H1 (cell line): ENCODE measurements at regions not wholly inside any gene's neighbourhood (a gene's known extent, or its start where the extent isn't known, plus 50 kb on each side); places are given as distances from the start of the nearest gene placed in this dataset.

ENCODE experiments used
- HDAC2 ChIP-seq, 2 experiments: fragments of 300-600 bp in 1 of 2; sonication (generic) in 1 of 2; IDR thresholded peaks; 2 replicates each; pipeline ENCODE4 v1.6.1; 2011 to 2012; ENCODE audit warnings: low read depth in 2 of 2, low read length in 2 of 2, mild to moderate bottlenecking in 2 of 2, moderate library complexity in 2 of 2, borderline replicate concordance in 1 of 2, inconsistent platforms in 1 of 2
- TF ChIP-seq, protein P1 (sequence below): IDR thresholded peaks from 2 replicates; pipeline ENCODE4 v1.6.1; 2012; ENCODE audit warnings: low read length, inconsistent platforms

DNA sequence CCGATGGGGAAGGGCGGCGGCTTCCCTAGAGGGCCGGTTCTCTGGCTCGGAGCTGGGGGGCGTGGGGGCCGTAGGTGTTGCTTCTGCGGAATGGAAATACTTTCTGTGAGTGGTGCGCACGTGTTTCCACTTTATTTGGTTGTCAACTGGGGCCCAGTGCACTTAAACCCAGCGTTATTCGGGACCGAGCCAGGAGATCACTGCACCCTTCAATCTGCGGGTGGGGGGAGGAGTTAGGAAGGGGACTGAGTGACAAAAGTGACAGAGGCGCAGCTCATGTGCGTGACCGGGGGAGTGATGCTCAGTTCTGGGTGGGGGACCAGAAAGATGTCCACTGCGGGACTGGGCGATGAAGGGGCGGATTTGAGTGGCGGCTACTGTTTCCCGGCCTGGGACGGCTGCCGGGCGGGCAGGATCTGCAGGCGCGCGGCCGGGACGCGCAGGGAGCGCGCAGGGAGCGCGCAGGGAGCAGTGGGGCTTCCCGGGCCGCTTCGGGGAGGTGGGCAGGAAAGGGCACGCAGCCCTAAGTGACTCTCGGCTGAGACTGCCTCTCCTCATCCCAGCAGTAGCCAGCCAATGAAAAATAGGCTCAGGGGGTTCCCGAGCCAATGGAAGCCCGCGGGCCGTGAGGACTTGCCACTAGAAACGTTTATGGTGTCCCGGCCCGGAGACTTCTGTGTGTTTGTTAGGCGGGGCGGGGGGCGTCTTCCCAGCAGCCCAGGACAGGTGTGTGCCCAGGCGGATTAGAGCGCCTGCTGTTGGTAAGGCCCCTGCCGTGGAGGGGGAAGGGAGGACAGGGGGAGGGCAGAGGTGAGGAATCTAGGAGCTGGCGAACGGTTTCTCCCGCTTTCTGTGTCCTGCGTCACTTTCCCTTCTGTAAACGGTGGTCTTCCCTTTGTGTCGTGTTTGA lies 54.3 kb upstream of the KDM7A start (continued):
- TF ChIP-seq, protein P1, sequence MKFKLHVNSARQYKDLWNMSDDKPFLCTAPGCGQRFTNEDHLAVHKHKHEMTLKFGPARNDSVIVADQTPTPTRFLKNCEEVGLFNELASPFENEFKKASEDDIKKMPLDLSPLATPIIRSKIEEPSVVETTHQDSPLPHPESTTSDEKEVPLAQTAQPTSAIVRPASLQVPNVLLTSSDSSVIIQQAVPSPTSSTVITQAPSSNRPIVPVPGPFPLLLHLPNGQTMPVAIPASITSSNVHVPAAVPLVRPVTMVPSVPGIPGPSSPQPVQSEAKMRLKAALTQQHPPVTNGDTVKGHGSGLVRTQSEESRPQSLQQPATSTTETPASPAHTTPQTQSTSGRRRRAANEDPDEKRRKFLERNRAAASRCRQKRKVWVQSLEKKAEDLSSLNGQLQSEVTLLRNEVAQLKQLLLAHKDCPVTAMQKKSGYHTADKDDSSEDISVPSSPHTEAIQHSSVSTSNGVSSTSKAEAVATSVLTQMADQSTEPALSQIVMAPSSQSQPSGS = no peak
- 0 out of 4 replicates have a peak, but pooled peaks of 1 of the 2 experiments have one; percentile 53 for TF ChIP-seq HDAC2 (IDR thresholded peaks at IDR 0.05; ENCODE audit: borderline replicate concordance in 1 of 2, low read depth in 2 of 2, low read length in 2 of 2)
